ENCODE measurements at regions not wholly inside any gene's neighbourhood (a gene's known extent, or its start where the extent isn't known, plus 50 kb on each side); places are given as distances from the start of the nearest gene placed in this dataset.

- no peaks in the 10 kb centered on the region for H3K9me3 ChIP-seq (replicated peaks; ENCODE audit: control insufficient read depth, insufficient read depth, low read depth, low read length)
- no peaks in the 10 kb centered on the region for H3K9me1 ChIP-seq (ENCODE audit: control insufficient read depth, insufficient read depth, low read length)
- peaks cover 3% of the 10 kb centered on the region; the same call in 1 of the 2 replicates for H4K20me1 ChIP-seq (replicated peaks; ENCODE audit: control insufficient read depth, insufficient read depth, low read length)
- in situ Hi-C loops (cut with MboI): no loop called here
- H3K27me3 ChIP-seq (ENCODE audit: control insufficient read depth in 2 of 2, insufficient read depth in 2 of 2, low read length in 2 of 2): peaks cover 14 to 58% of the 10 kb centered on the region in 2 experiments; a peak in 3 of 5 replicates
- ChIA-PET CTCF (ENCODE audit: low intra/inter-chr PET ratio) (no interaction called here), POLR2A (no interaction called here)
- no peak overlapping the region for H3K27ac ChIP-seq (ENCODE audit: extremely low read depth, low read depth, low read length)
- 0 out of 4 replicates have a peak overlapping the region, but pooled peaks of 1 of the 2 experiments have one; percentile 28 for H3K9ac ChIP-seq (ENCODE audit: insufficient read depth in 1 of 2, low read depth in 2 of 2, low read length in 2 of 2)
- 3% methylated on average over 20 of the region's 20 CpGs for WGBS (ENCODE audit: insufficient coverage, low coverage, missing lambda C conversion rate)
- no peak overlapping the region for H3K4me2 ChIP-seq (ENCODE audit: insufficient read depth, low read length)
- peaks cover 0 to 12% of the 10 kb centered on the region in 2 experiments; a peak in 2 of 5 replicates for H3K4me1 ChIP-seq (replicated peaks in 1 of 2; ENCODE audit: control insufficient read depth in 2 of 2, insufficient read depth in 2 of 2, low read length in 2 of 2)
- peak; percentile 55 for TF ChIP-seq NFIC (IDR thresholded peaks at IDR 0.05)
- TF ChIP-seq, protein P1, sequence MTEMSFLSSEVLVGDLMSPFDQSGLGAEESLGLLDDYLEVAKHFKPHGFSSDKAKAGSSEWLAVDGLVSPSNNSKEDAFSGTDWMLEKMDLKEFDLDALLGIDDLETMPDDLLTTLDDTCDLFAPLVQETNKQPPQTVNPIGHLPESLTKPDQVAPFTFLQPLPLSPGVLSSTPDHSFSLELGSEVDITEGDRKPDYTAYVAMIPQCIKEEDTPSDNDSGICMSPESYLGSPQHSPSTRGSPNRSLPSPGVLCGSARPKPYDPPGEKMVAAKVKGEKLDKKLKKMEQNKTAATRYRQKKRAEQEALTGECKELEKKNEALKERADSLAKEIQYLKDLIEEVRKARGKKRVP (CRISPR knock-in tag; IDR thresholded peaks at IDR 0.05): no peak
- H3K79me2 ChIP-seq (ENCODE audit: control insufficient read depth, insufficient read depth, low read length): no peaks in the 10 kb centered on the region
- DNase-seq (ENCODE audit: extremely low read depth in 1 of 4, low spot score in 3 of 4) (no peak), ATAC-seq (no peak), FAIRE-seq (no peak)
- H2AFZ ChIP-seq (ENCODE audit: low read depth, low read length): no peak overlapping the region
- no TSS peak for BruUV-seq (replicated peaks)
- no peak overlapping the region for H3K4me3 ChIP-seq
- no peaks in the 10 kb centered on the region for H3K36me3 ChIP-seq (ENCODE audit: control insufficient read depth, insufficient read depth, low read length)
- intact Hi-C loops (cut with micrococcal nuclease): no loop called here
Observed at GRCh38 chr17:77854759-77855745, 103.5 kb upstream of the TNRC6C start.
